ENCODE measurements at regions not wholly inside any gene's neighbourhood (a gene's known extent, or its start where the extent isn't known, plus 50 kb on each side); places are given as distances from the start of the nearest gene placed in this dataset.

- TF ChIP-seq ZFX (IDR thresholded peaks at IDR 0.05; ENCODE audit: borderline replicate concordance) = no peak
- TF ChIP-seq CTCF (IDR thresholded peaks at IDR 0.05) = no peak
- no peak overlapping the region for H3K27ac ChIP-seq
Measured at GRCh38 chr2:65664931-65665330, 232.5 kb upstream of the SPRED2 start.

- no peak for TF ChIP-seq CTCF (IDR thresholded peaks at IDR 0.05)
- TF ChIP-seq ZFX (IDR thresholded peaks at IDR 0.05; ENCODE audit: borderline replicate concordance) = no peak
- H3K27ac ChIP-seq = no peak overlapping the region
Measured at GRCh38 chr2:65663831-65664407, 231.5 kb upstream of the SPRED2 start.

GRCh38 chr2:65662654-65663432 lies 230.4 kb upstream of the SPRED2 start:
- no peak for TF ChIP-seq CTCF (IDR thresholded peaks at IDR 0.05)
- no peak for TF ChIP-seq ZFX (IDR thresholded peaks at IDR 0.05; ENCODE audit: borderline replicate concordance)
- no peak overlapping the region for H3K27ac ChIP-seq

GRCh38 chr2:65661980-65662653 lies 229.7 kb upstream of the SPRED2 start:
- no peak for TF ChIP-seq ZFX (IDR thresholded peaks at IDR 0.05; ENCODE audit: borderline replicate concordance)
- no peak for TF ChIP-seq CTCF (IDR thresholded peaks at IDR 0.05)
- no peak overlapping the region for H3K27ac ChIP-seq

GRCh38 chr2:65660340-65660739 lies 227.9 kb upstream of the SPRED2 start:
- H3K27ac ChIP-seq = no peak overlapping the region
- no peak for TF ChIP-seq ZFX (IDR thresholded peaks at IDR 0.05; ENCODE audit: borderline replicate concordance)
- TF ChIP-seq CTCF (IDR thresholded peaks at IDR 0.05) = no peak

GRCh38 chr2:65658881-65659280 lies 226.5 kb upstream of the SPRED2 start:
- TF ChIP-seq ZFX (IDR thresholded peaks at IDR 0.05; ENCODE audit: borderline replicate concordance) (no peak), CTCF (IDR thresholded peaks at IDR 0.05) (no peak)
- no peak overlapping the region for H3K27ac ChIP-seq

- H3K27ac ChIP-seq = no peak overlapping the region
Measured at GRCh38 chr2:65658266-65658665, 225.9 kb upstream of the SPRED2 start.

More at GRCh38 chr2:65658266-65658665, 225.9 kb upstream of the SPRED2 start:
- TF ChIP-seq CTCF (IDR thresholded peaks at IDR 0.05) (no peak), ZFX (IDR thresholded peaks at IDR 0.05; ENCODE audit: borderline replicate concordance) (no peak)
